DND-41 (cell line): ENCODE measurements at regions not wholly inside any gene's neighbourhood (a gene's known extent, or its start where the extent isn't known, plus 50 kb on each side); places are given as distances from the start of the nearest gene placed in this dataset.

Source experiments
- ATAC-seq: fragments of 200-7000 bp; cut with Tn5 transposase; 3 replicates; pipeline ENCODE4 v1.9.1; 2021; ENCODE audit warnings: low read depth; ENCODE audit not compliant: insufficient read depth
- DNase-seq: peaks from one replicate; pipeline ENCODE4 v3.0.0-alpha.2; 2020
- H2AFZ ChIP-seq: 2 replicates; pipeline ENCODE4 v1.6.0; 2012; ENCODE audit warnings: low read depth, low read length
- H3K27ac ChIP-seq: 2 replicates; pipeline ENCODE4 v1.5.1; 2012; ENCODE audit warnings: low read length, inconsistent platforms
- H3K27me3 ChIP-seq: fragments of 200-600 bp; sonication (generic); 2 replicates; pipeline ENCODE4 v1.6.0; 2012; ENCODE audit warnings: low read length, mild to moderate bottlenecking, inconsistent platforms; ENCODE audit not compliant: insufficient read depth, poor library complexity
- H3K36me3 ChIP-seq: 2 replicates; pipeline ENCODE4 v1.5.1; 2012; ENCODE audit warnings: low read length, inconsistent platforms; ENCODE audit not compliant: insufficient read depth
- H3K4me1 ChIP-seq: 2 replicates; pipeline ENCODE4 v1.5.1; 2012; ENCODE audit warnings: mild to moderate bottlenecking, low read length; ENCODE audit not compliant: insufficient read depth
- H3K4me2 ChIP-seq: 2 replicates; pipeline ENCODE4 v1.6.0; 2012; ENCODE audit warnings: mild to moderate bottlenecking, moderate library complexity, low read length, inconsistent platforms; ENCODE audit not compliant: insufficient read depth
- H3K4me3 ChIP-seq, 2 experiments: fragments of 200-600 bp in 1 of 2; shearing (Covaris generic) in 1 of 2; 2 replicates each; pipeline ENCODE4 v1.5.1; 2012 to 2016; ENCODE audit warnings: inconsistent platforms in 2 of 2, low read length in 2 of 2, mild to moderate bottlenecking in 2 of 2, low read depth in 1 of 2, moderate library complexity in 1 of 2
- H3K79me2 ChIP-seq: 2 replicates; pipeline ENCODE4 v1.6.0; 2012; ENCODE audit warnings: low read length, inconsistent platforms; ENCODE audit not compliant: insufficient read depth
- H3K9ac ChIP-seq: 2 replicates; pipeline ENCODE4 v1.6.0; 2012; ENCODE audit warnings: low read depth, mild to moderate bottlenecking, inconsistent platforms, low read length, moderate library complexity
- H3K9me3 ChIP-seq: 2 replicates; pipeline ENCODE4 v1.5.1; 2012; ENCODE audit warnings: low read length, moderate library complexity, mild to moderate bottlenecking, inconsistent platforms; ENCODE audit not compliant: insufficient read depth, severe bottlenecking
- H4K20me1 ChIP-seq: 2 replicates; pipeline ENCODE4 v1.6.0; 2012; ENCODE audit warnings: low read length; ENCODE audit not compliant: insufficient read depth
- EZH2 ChIP-seq: IDR thresholded peaks from 3 replicates; pipeline ENCODE4 v1.6.1; 2012; ENCODE audit warnings: borderline replicate concordance, low read depth, mild to moderate bottlenecking, moderate library complexity, low read length, inconsistent platforms; ENCODE audit not compliant: severe bottlenecking
- TF ChIP-seq, protein P1 (sequence below): IDR thresholded peaks from 2 replicates; pipeline ENCODE4 v1.5.1; 2012; ENCODE audit warnings: borderline replicate concordance, low read length, moderate library complexity, mild to moderate bottlenecking; ENCODE audit not compliant: poor library complexity, severe bottlenecking; ENCODE audit errors: extremely low read depth

DNA sequence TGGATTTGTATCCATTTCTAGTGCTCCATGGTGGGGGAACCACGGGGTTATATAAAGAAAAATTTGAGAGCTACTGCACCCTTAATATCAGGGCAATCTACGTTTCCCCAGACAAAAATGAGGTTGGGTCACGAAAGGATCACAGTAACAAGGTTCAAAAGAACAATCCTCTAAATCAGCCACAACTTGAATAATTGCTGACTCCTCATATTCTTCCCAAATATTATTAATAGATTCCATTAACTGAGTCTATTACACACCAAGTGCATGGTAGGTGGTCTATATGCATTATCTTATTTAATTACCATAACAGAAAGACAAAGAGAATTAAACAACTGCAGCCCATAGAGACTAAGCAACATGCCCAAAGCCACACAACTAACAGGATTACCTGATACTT is 438.2 kb downstream of the ETNK1 start:
- TF ChIP-seq EZH2 = no peak
- Histone ChIP-seq H3K27ac (no peak overlapping the region), H4K20me1 (no peaks in the 10 kb centered on the region), H3K4me3 (no peak overlapping the region), H3K4me1 (no peaks in the 10 kb centered on the region), H3K27me3 (no peaks in the 10 kb centered on the region), H3K36me3 (no peaks in the 10 kb centered on the region), H2AFZ (no peak overlapping the region), H3K4me2 (no peak overlapping the region), H3K9me3 (no peaks in the 10 kb centered on the region), H3K9ac (no peak overlapping the region), H3K79me2 (no peaks in the 10 kb centered on the region)
- DNase-seq (no peak), ATAC-seq (no peak)

DNA sequence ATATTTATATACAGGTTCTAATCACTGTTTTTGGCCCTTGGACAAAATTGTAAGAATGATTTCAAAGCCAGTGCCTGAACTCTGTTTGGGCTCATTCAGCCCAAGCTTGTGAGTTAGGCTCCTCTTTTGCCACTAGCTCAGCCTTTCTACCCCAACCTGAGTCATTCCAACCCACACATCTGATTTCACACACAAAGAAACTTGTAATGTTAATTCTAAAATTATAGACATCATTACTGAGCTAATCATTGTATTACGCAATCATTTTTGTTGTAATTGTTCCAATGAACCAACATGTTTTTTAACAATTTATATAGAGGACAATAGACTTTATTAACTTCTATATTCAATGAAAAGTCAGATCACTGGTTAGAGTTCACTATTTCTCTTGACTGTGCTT is 441.1 kb downstream of the ETNK1 start:
- H3K27ac ChIP-seq = no peak overlapping the region
- no peaks in the 10 kb centered on the region for H3K36me3 ChIP-seq
- no peak overlapping the region for H3K4me2 ChIP-seq
- H2AFZ ChIP-seq = no peak overlapping the region
- no peaks in the 10 kb centered on the region for H3K27me3 ChIP-seq
- H3K79me2 ChIP-seq = no peaks in the 10 kb centered on the region
- DNase-seq (no peak), ATAC-seq (no peak)
- no peaks in the 10 kb centered on the region for H3K9me3 ChIP-seq
- H3K4me1 ChIP-seq = no peaks in the 10 kb centered on the region
- no peak overlapping the region for H3K4me3 ChIP-seq
- no peaks in the 10 kb centered on the region for H4K20me1 ChIP-seq
- no peak overlapping the region for H3K9ac ChIP-seq
- no peak for TF ChIP-seq EZH2
- TF ChIP-seq, protein P1, sequence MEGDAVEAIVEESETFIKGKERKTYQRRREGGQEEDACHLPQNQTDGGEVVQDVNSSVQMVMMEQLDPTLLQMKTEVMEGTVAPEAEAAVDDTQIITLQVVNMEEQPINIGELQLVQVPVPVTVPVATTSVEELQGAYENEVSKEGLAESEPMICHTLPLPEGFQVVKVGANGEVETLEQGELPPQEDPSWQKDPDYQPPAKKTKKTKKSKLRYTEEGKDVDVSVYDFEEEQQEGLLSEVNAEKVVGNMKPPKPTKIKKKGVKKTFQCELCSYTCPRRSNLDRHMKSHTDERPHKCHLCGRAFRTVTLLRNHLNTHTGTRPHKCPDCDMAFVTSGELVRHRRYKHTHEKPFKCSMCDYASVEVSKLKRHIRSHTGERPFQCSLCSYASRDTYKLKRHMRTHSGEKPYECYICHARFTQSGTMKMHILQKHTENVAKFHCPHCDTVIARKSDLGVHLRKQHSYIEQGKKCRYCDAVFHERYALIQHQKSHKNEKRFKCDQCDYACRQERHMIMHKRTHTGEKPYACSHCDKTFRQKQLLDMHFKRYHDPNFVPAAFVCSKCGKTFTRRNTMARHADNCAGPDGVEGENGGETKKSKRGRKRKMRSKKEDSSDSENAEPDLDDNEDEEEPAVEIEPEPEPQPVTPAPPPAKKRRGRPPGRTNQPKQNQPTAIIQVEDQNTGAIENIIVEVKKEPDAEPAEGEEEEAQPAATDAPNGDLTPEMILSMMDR = no peak

DNA sequence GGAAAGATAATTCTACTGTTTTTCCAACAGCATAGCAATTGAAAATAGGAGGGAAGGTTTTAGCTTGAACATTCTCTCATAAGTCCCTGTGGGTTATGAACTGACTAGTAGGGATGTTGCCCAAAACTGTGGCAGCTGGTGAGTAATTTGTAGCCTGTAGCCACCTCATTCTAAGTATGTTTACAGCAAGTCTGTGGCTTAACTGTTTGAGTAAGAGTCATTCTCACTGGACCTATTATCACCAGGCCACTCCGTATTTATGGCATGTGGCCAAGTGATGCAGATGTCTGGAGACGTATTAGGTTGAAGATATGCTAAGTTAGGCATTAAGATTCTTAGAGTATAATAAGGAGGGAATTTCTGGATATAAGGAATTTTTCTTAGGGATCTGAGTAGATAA is 458.3 kb downstream of the ETNK1 start:
- no peak for TF ChIP-seq EZH2
- TF ChIP-seq, protein P1 = no peak
- ATAC-seq = no peak
- no peak for DNase-seq

DNA sequence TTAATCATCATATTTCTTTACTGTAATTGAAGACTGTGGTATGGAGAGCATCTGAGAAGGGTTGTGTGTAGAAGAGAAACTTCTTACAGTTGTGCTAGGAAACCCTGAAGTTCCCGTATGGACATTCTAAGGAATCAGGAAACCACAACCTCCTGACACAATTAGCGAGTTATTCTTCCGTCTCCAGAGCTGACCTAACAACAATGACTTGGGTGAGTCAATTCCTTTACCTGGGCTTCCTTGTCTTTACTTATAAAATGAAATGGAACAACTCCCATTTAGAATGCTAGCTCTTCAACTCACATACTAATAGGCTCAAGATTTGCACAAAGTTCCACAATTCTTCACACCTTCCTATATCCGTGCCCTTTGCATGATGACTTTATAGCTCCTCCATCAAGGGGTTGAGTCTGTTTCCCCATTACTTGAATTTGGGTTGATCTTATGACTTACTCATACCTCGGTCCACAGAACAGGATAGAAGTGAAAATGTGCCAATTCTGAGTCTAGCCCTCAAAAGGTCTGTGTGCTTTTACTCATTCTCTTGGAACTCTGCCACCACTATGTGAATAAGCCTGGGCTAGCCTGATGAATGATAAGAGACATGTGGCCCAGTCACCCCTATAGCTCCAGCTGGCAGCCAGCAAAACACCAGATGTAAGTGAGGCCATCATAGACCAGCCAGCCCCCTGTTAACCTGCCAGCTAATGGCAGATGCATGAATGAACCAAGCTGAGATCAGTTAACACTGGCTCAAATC is 459.4 kb downstream of the ETNK1 start:
- ATAC-seq = no peak
- Histone ChIP-seq H3K27me3 (peaks cover 3% of the 10 kb centered on the region), H3K9me3 (no peaks in the 10 kb centered on the region), H4K20me1 (no peaks in the 10 kb centered on the region), H3K9ac (no peak overlapping the region), H3K4me3 (no peak overlapping the region), H3K4me1 (no peaks in the 10 kb centered on the region), H3K36me3 (no peaks in the 10 kb centered on the region), H3K27ac (no peak overlapping the region), H2AFZ (no peak overlapping the region), H3K79me2 (no peaks in the 10 kb centered on the region), H3K4me2 (no peak overlapping the region)
- TF ChIP-seq EZH2 = no peak
- TF ChIP-seq, protein P1 = no peak
- DNase-seq = no peak

More for the DNA sequence above, 458.3 kb downstream of the ETNK1 start:
- Histone ChIP-seq H3K27me3 (peaks cover 3% of the 10 kb centered on the region), H3K4me2 (no peak overlapping the region), H3K79me2 (no peaks in the 10 kb centered on the region), H3K9me3 (no peaks in the 10 kb centered on the region), H3K36me3 (no peaks in the 10 kb centered on the region), H3K27ac (no peak overlapping the region), H3K4me1 (no peaks in the 10 kb centered on the region), H3K4me3 (no peak overlapping the region), H2AFZ (no peak overlapping the region), H3K9ac (no peak overlapping the region), H4K20me1 (no peaks in the 10 kb centered on the region)
